ENCODE measurements at regions not wholly inside any gene's neighbourhood (a gene's known extent, or its start where the extent isn't known, plus 50 kb on each side); places are given as distances from the start of the nearest gene placed in this dataset.

GRCh38 chr9:84403288-84403687, 62.7 kb upstream of the SLC28A3 start:
- no peak for DNase-seq (ENCODE audit: extremely low read depth, insufficient read length)
- no peaks in the 10 kb centered on the region for H3K27me3 ChIP-seq (replicated peaks; ENCODE audit: control insufficient read depth, insufficient read depth, low read length)
- H3K4me3 ChIP-seq (replicated peaks; ENCODE audit: low read depth, low read length) = no peak overlapping the region
- TF ChIP-seq, protein P1, sequence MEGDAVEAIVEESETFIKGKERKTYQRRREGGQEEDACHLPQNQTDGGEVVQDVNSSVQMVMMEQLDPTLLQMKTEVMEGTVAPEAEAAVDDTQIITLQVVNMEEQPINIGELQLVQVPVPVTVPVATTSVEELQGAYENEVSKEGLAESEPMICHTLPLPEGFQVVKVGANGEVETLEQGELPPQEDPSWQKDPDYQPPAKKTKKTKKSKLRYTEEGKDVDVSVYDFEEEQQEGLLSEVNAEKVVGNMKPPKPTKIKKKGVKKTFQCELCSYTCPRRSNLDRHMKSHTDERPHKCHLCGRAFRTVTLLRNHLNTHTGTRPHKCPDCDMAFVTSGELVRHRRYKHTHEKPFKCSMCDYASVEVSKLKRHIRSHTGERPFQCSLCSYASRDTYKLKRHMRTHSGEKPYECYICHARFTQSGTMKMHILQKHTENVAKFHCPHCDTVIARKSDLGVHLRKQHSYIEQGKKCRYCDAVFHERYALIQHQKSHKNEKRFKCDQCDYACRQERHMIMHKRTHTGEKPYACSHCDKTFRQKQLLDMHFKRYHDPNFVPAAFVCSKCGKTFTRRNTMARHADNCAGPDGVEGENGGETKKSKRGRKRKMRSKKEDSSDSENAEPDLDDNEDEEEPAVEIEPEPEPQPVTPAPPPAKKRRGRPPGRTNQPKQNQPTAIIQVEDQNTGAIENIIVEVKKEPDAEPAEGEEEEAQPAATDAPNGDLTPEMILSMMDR (IDR thresholded peaks at IDR 0.05; ENCODE audit: insufficient read depth, low read length, poor library complexity, severe bottlenecking) = no peak
- no peaks in the 10 kb centered on the region for H3K36me3 ChIP-seq (ENCODE audit: control insufficient read depth, insufficient read depth, low read length)

GRCh38 chr9:84404095-84404686, 63.6 kb upstream of the SLC28A3 start:
- H3K27me3 ChIP-seq (replicated peaks; ENCODE audit: control insufficient read depth, insufficient read depth, low read length) = no peaks in the 10 kb centered on the region
- TF ChIP-seq, protein P1 (IDR thresholded peaks at IDR 0.05; ENCODE audit: insufficient read depth, low read length, poor library complexity, severe bottlenecking) = peak; percentile 80
- DNase-seq (ENCODE audit: extremely low read depth, insufficient read length) = no peak
- no peak overlapping the region for H3K4me3 ChIP-seq (replicated peaks; ENCODE audit: low read depth, low read length)
- H3K36me3 ChIP-seq (ENCODE audit: control insufficient read depth, insufficient read depth, low read length) = no peaks in the 10 kb centered on the region

GRCh38 chr9:84405667-84406066, 65.1 kb upstream of the SLC28A3 start:
- DNase-seq (ENCODE audit: extremely low read depth, insufficient read length) = no peak
- no peaks in the 10 kb centered on the region for H3K27me3 ChIP-seq (replicated peaks; ENCODE audit: control insufficient read depth, insufficient read depth, low read length)
- no peak overlapping the region for H3K4me3 ChIP-seq (replicated peaks; ENCODE audit: low read depth, low read length)
- TF ChIP-seq, protein P1 (IDR thresholded peaks at IDR 0.05; ENCODE audit: insufficient read depth, low read length, poor library complexity, severe bottlenecking) = no peak
- no peaks in the 10 kb centered on the region for H3K36me3 ChIP-seq (ENCODE audit: control insufficient read depth, insufficient read depth, low read length)

DNA sequence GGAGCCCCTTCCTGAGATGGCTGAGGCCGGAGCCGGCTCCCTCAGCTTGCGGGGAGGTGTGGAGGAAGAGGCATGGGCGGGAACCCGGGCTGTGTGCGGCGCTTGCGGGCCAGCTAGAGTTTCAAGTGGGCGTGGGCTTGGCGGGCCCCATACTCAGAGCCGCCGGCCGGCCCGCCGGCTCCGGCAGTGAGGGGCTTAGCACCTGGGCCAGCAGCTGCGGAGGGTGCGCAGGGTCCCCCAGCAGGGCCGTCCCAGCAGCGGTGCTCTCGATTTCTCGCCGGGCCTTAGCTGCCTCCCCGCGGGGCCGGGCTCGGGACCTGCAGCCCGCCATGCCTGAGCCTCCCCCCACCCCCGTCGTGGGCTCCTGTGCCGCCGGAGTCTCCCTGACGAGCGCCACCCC, 67.9 kb upstream of the SLC28A3 start:
- Histone ChIP-seq H3K36me3 (ENCODE audit: control insufficient read depth, insufficient read depth, low read length) (no peaks in the 10 kb centered on the region), H3K27me3 (replicated peaks; ENCODE audit: control insufficient read depth, insufficient read depth, low read length) (no peaks in the 10 kb centered on the region), H3K4me3 (replicated peaks; ENCODE audit: low read depth, low read length) (no peak overlapping the region)
- TF ChIP-seq, protein P1 (IDR thresholded peaks at IDR 0.05; ENCODE audit: insufficient read depth, low read length, poor library complexity, severe bottlenecking) = no peak
- DNase-seq (ENCODE audit: extremely low read depth, insufficient read length) = no peak

DNA sequence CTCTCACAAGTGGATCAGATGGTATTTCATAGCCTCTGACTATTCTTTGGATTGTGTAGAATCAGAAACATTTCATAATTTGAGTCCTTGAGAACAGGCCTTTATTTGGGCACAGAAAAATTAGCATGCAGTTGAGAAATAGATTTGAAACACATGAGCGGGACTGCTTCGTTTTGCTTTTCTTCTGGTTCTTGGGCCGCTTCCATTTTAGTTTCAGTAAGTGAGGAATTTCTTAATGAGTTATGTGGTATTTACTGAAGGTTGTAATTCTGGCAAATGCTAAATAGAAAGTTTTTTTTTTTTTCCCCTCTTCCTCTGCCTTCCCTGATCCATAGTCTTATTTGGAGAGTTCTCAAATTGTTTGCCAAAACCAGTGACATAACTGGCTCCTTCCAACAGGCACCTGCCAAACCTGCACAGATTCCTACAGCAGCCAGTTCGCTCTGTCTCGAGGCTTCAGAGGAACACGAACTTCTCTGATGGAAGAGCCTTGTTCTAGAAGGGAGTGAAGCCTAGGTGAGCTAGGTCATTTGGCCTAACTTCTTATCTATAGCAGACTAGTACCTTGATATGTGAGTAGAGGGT, 71.2 kb upstream of the SLC28A3 start:
- H3K4me3 ChIP-seq (replicated peaks; ENCODE audit: low read depth, low read length) = no peak overlapping the region
- no peaks in the 10 kb centered on the region for H3K36me3 ChIP-seq (ENCODE audit: control insufficient read depth, insufficient read depth, low read length)
- no peak for DNase-seq (ENCODE audit: extremely low read depth, insufficient read length)
- TF ChIP-seq, protein P1 (IDR thresholded peaks at IDR 0.05; ENCODE audit: insufficient read depth, low read length, poor library complexity, severe bottlenecking) = no peak
- no peaks in the 10 kb centered on the region for H3K27me3 ChIP-seq (replicated peaks; ENCODE audit: control insufficient read depth, insufficient read depth, low read length)

Data from GM06990 (cell line).